HCT116 (cell line): ENCODE measurements at regions not wholly inside any gene's neighbourhood (a gene's known extent, or its start where the extent isn't known, plus 50 kb on each side); places are given as distances from the start of the nearest gene placed in this dataset.

Experiments
- ATAC-seq: fragments of 200-7000 bp; cut with Tn5 transposase; 2 replicates; pipeline ENCODE4 v1.9.1; 2020; ENCODE audit warnings: mild to moderate bottlenecking, moderate library complexity
- BruUV-seq: library from RNA; stranded (reverse); fragments of 400-500 nt; replicated peaks from 2 replicates; lab custom pipeline; 2021; lab: Mats Ljungman, UMichigan
- CTCF ChIA-PET: fragments of 300-600 bp; sonication (Branson Sonifier 250); formaldehyde crosslinking; loops from one replicate; lab custom pipeline; 2021; ENCODE audit warnings: antibody characterized with exemption; lab: Charles Lee
- POLR2A ChIA-PET: fragments of 300-600, 350-600 bp; sonication (Branson Sonifier 250); formaldehyde crosslinking; loops from one replicate; lab custom pipeline; 2021; ENCODE audit warnings: antibody characterized with exemption; lab: Charles Lee
- RAD21 ChIA-PET, 2 experiments: fragments of 300-600 bp; sonication (Branson Sonifier 250); formaldehyde crosslinking; loops; one replicate each; lab custom pipeline; 2023; ENCODE audit warnings: low total read pairs in 2 of 2; ENCODE audit not compliant: uncharacterized antibody in 2 of 2, unreplicated experiment in 2 of 2, low non-redundant PET in 1 of 2; lab: Charles Lee
- DNase-seq: peaks from one replicate; pipeline ENCODE4 v3.0.0-alpha.2; 2010; ENCODE audit warnings: low read depth, low spot score
- H2AFZ ChIP-seq: fragments of 200-600 bp; shearing (Covaris generic), sonication (generic); 2 replicates; pipeline ENCODE4 v1.6.1; 2017; ENCODE audit warnings: low read depth, mixed run types, mixed read lengths, antibody characterized with exemption, low read length; ENCODE audit not compliant: poor library complexity, severe bottlenecking
- H3K27ac ChIP-seq: 2 replicates; pipeline ENCODE4 v1.5.1; 2012; ENCODE audit warnings: low read depth, low read length
- H3K27me3 ChIP-seq: fragments of 200-600 bp; sonication (generic); 2 replicates; pipeline ENCODE4 v1.6.1; 2016; ENCODE audit warnings: mixed run types, low read length, mixed read lengths; ENCODE audit not compliant: insufficient read depth
- H3K36me3 ChIP-seq, 2 experiments: fragments of 200-500 bp in 1 of 2; fragments of 200-600 bp in 1 of 2; sonication (Bioruptor generic) in 1 of 2; sonication (generic) in 1 of 2; 2 replicates each; pipeline versions ENCODE4 v1.5.1 to v1.6.1; 2014 to 2016; ENCODE audit warnings: low read length in 2 of 2, inconsistent platforms in 1 of 2, mixed read lengths in 1 of 2, mixed run types in 1 of 2; ENCODE audit not compliant: insufficient read depth in 2 of 2, control insufficient read depth in 1 of 2
- H3K4me1 ChIP-seq, 2 experiments: fragments of 200-600 bp in 1 of 2; sonication (generic) in 1 of 2; 2 replicates each; pipeline versions ENCODE4 v1.5.1 to v1.6.1; 2012 to 2017; ENCODE audit warnings: low read length in 2 of 2, inconsistent platforms in 1 of 2, mild to moderate bottlenecking in 1 of 2, mixed read lengths in 1 of 2, mixed run types in 1 of 2, moderate library complexity in 1 of 2; ENCODE audit not compliant: insufficient read depth in 2 of 2, control insufficient read depth in 1 of 2
- H3K4me2 ChIP-seq: fragments of 200-600 bp; sonication (generic); 2 replicates; pipeline ENCODE4 v1.6.1; 2017; ENCODE audit warnings: mixed run types, low read length, mixed read lengths
- H3K4me3 ChIP-seq, 2 experiments: fragments of 200-600 bp in 1 of 2; sonication (generic) in 1 of 2; replicated peaks in 1 of 2; 2 replicates each; pipeline ENCODE4 v1.5.1; 2011 to 2016; ENCODE audit warnings: low read length in 2 of 2, control low read depth in 1 of 2, low read depth in 1 of 2, mild to moderate bottlenecking in 1 of 2, mixed read lengths in 1 of 2, mixed run types in 1 of 2
- H3K79me2 ChIP-seq: fragments of 200-600 bp; sonication (generic); 2 replicates; pipeline ENCODE4 v1.6.1; 2017; ENCODE audit warnings: mild to moderate bottlenecking, mixed run types, low read length, moderate library complexity, mixed read lengths; ENCODE audit not compliant: insufficient read depth
- H3K9ac ChIP-seq: fragments of 200-600 bp; sonication (generic); 2 replicates; pipeline ENCODE4 v1.6.1; 2016; ENCODE audit warnings: low read length, mixed read lengths
- H3K9me2 ChIP-seq: fragments of 200-600 bp; sonication (generic), shearing (Covaris generic); 2 replicates; pipeline ENCODE4 v1.6.1; 2017; ENCODE audit warnings: mixed run types, mild to moderate bottlenecking, moderate library complexity; ENCODE audit not compliant: insufficient read depth
- H3K9me3 ChIP-seq, 2 experiments: fragments of 200-500 bp in 1 of 2; fragments of 200-600 bp in 1 of 2; sonication (Bioruptor generic) in 1 of 2; sonication (generic) in 1 of 2; 2 replicates each; pipeline ENCODE4 v1.6.1; 2014 to 2017; ENCODE audit warnings: low read length in 2 of 2, mixed read lengths in 2 of 2, inconsistent platforms in 1 of 2, low read depth in 1 of 2, mild to moderate bottlenecking in 1 of 2, mixed run types in 1 of 2, moderate library complexity in 1 of 2; ENCODE audit not compliant: control insufficient read depth in 1 of 2, insufficient read depth in 1 of 2
- H4K20me1 ChIP-seq: fragments of 200-600 bp; sonication (generic), shearing (Covaris generic); 2 replicates; pipeline ENCODE4 v1.6.1; 2017; ENCODE audit warnings: mixed run types, mild to moderate bottlenecking, moderate library complexity; ENCODE audit not compliant: insufficient read depth
- ATF3 ChIP-seq: IDR thresholded peaks from 2 replicates; pipeline ENCODE4 v1.6.1; 2012
- CEBPB ChIP-seq: IDR thresholded peaks from 2 replicates; pipeline ENCODE4 v1.6.1; 2012; ENCODE audit warnings: low read depth
- CTCF ChIP-seq, 3 experiments: fragments of 200-600 bp in 1 of 3; sonication (generic) in 1 of 3; IDR thresholded peaks in 2 of 3; conservative IDR thresholded peaks in 1 of 3; 2 replicates each; pipeline ENCODE4 v1.5.1; 2012 to 2017; ENCODE audit warnings: low read depth in 2 of 3, low read length in 2 of 3, antibody characterized with exemption in 1 of 3, borderline replicate concordance in 1 of 3, control low read depth in 1 of 3, mild to moderate bottlenecking in 1 of 3, mixed read lengths in 1 of 3, mixed run types in 1 of 3, moderate library complexity in 1 of 3; ENCODE audit not compliant: insufficient read depth in 1 of 3
- MAX ChIP-seq: IDR thresholded peaks from 2 replicates; pipeline ENCODE4 v1.6.1; 2012
- POLR2AphosphoS5 ChIP-seq: IDR thresholded peaks from 2 replicates; pipeline ENCODE4 v1.6.1; 2011; ENCODE audit warnings: mild to moderate bottlenecking, low read depth, low read length, moderate library complexity
- SIN3A ChIP-seq: IDR thresholded peaks from 2 replicates; pipeline ENCODE4 v1.6.1; 2012; ENCODE audit warnings: low read depth
- TCF7L2 ChIP-seq: IDR thresholded peaks from 2 replicates; pipeline ENCODE4 v1.7.0; 2011; ENCODE audit warnings: borderline replicate concordance, inconsistent platforms; ENCODE audit not compliant: insufficient read depth, insufficient read length; ENCODE audit errors: extremely low read depth
- ZFX ChIP-seq: fragments of 450-650 bp; IDR thresholded peaks from 2 replicates; pipeline ENCODE4 v1.6.1; 2017
- intact Hi-C: fragments of 100-400 bp; cut with micrococcal nuclease; formaldehyde crosslinking; loops from 2 replicates; pipeline ENCODE4 v1.10.0; 2022
- TF ChIP-seq, protein P1 (sequence below): IDR thresholded peaks from 2 replicates; pipeline ENCODE4 v1.6.1; 2011; ENCODE audit warnings: mild to moderate bottlenecking, low read length, moderate library complexity; ENCODE audit not compliant: insufficient replicate concordance; ENCODE audit errors: extremely low read depth

GRCh38 chr18:28350821-28351220 is 173.9 kb upstream of the CDH2 start:
- RAD21 ChIA-PET, result no interaction called here
- H3K9me2 ChIP-seq, result no peaks in the 10 kb centered on the region
- CTCF ChIA-PET, result no interaction called here
- H3K4me3 ChIP-seq, result no peak overlapping the region
- H2AFZ ChIP-seq, result no peak overlapping the region
- ATAC-seq, result no peak
- no peaks in the 10 kb centered on the region for H3K79me2 ChIP-seq
- H3K9ac ChIP-seq, result no peak overlapping the region
- no peak for DNase-seq
- intact Hi-C loops, result no loop called here
- no peaks in the 10 kb centered on the region for H3K4me1 ChIP-seq
- BruUV-seq, result no TSS peak
- no peak overlapping the region for H3K4me2 ChIP-seq
- H3K36me3 ChIP-seq, result no peaks in the 10 kb centered on the region
- TF ChIP-seq SIN3A (no peak), ZFX (no peak), ATF3 (no peak)
- H3K27me3 ChIP-seq, result no peaks in the 10 kb centered on the region
- no peaks in the 10 kb centered on the region for H3K9me3 ChIP-seq
- POLR2A ChIA-PET, result no interaction called here
- no peaks in the 10 kb centered on the region for H4K20me1 ChIP-seq
- H3K27ac ChIP-seq, result no peak overlapping the region

DNA sequence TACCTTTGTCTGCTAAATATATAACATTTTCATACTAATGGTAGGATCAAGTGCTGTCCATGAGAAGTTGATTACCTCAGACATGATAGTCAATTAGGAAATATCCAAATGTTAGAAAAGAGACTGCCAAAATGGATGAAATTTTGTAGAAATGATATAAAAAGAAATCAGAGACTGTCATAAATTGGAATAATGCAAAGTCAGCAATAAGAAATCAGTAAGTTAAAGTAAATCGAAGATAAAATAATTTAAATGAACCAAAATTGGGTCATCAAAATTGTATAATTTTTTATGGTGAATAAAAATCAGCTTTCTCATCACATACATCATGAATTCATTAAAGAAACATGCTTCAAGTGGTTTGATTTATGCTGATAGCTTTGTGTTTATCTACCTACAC is 165.3 kb upstream of the CDH2 start:
- no peaks in the 10 kb centered on the region for H3K27me3 ChIP-seq
- no peak for TF ChIP-seq MAX
- no peak for TF ChIP-seq POLR2AphosphoS5
- TF ChIP-seq, protein P1, sequence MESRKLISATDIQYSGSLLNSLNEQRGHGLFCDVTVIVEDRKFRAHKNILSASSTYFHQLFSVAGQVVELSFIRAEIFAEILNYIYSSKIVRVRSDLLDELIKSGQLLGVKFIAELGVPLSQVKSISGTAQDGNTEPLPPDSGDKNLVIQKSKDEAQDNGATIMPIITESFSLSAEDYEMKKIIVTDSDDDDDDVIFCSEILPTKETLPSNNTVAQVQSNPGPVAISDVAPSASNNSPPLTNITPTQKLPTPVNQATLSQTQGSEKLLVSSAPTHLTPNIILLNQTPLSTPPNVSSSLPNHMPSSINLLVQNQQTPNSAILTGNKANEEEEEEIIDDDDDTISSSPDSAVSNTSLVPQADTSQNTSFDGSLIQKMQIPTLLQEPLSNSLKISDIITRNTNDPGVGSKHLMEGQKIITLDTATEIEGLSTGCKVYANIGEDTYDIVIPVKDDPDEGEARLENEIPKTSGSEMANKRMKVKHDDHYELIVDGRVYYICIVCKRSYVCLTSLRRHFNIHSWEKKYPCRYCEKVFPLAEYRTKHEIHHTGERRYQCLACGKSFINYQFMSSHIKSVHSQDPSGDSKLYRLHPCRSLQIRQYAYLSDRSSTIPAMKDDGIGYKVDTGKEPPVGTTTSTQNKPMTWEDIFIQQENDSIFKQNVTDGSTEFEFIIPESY, result no peak
- TF ChIP-seq CEBPB, result no peak
- no peak for TF ChIP-seq ATF3
- TF ChIP-seq SIN3A, result no peak
- no peak for TF ChIP-seq CTCF (IDR thresholded peaks at IDR 0.05 in 2 of 3, conservative IDR thresholded peaks at IDR 0.05 in 1 of 3; ENCODE audit: borderline replicate concordance in 1 of 3, insufficient read depth in 1 of 3, low read depth in 2 of 3, low read length in 2 of 3)
- no peak for TF ChIP-seq TCF7L2
- H3K27ac ChIP-seq, result no peak overlapping the region
- intact Hi-C loops, result no loop called here
- no peak overlapping the region for H3K4me3 ChIP-seq
- peaks cover 0 to 3% of the 10 kb centered on the region in 2 experiments; a peak in 1 of 4 replicates for H3K9me3 ChIP-seq
- BruUV-seq, result no TSS peak
- ChIA-PET POLR2A (no interaction called here), RAD21 (no interaction called here), CTCF (no interaction called here)
- H3K79me2 ChIP-seq, result no peaks in the 10 kb centered on the region
- H3K4me1 ChIP-seq, result no peaks in the 10 kb centered on the region
- ATAC-seq, result no peak
- H2AFZ ChIP-seq, result no peak overlapping the region
- H3K9me2 ChIP-seq, result no peaks in the 10 kb centered on the region
- DNase-seq, result no peak
- H4K20me1 ChIP-seq, result no peaks in the 10 kb centered on the region
- H3K9ac ChIP-seq, result no peak overlapping the region
- H3K36me3 ChIP-seq, result no peaks in the 10 kb centered on the region
- H3K4me2 ChIP-seq, result no peak overlapping the region
